A673 (cell line): ENCODE measurements at regions not wholly inside any gene's neighbourhood (a gene's known extent, or its start where the extent isn't known, plus 50 kb on each side); places are given as distances from the start of the nearest gene placed in this dataset.

Experiments used
- BruUV-seq: library from RNA; stranded (reverse); fragments of 400-500 nt; replicated peaks from 2 replicates; lab custom pipeline; 2021; lab: Mats Ljungman, UMichigan
- CTCF ChIA-PET: fragments of 300-600 bp; sonication (Branson Sonifier 250); formaldehyde crosslinking; loops from one replicate; lab custom pipeline; 2022; ENCODE audit warnings: antibody characterized with exemption; lab: Charles Lee
- POLR2A ChIA-PET: fragments of 300-600 bp; sonication (Branson Sonifier 250); formaldehyde crosslinking; loops from one replicate; lab custom pipeline; 2022; ENCODE audit warnings: antibody characterized with exemption; ENCODE audit not compliant: low non-redundant PET; lab: Charles Lee
- DNase-seq: peaks from one replicate; pipeline ENCODE4 v3.0.0-alpha.2; 2015; ENCODE audit warnings: low spot score
- H3K27ac ChIP-seq: fragments of 200-600 bp; sonication (generic); 2 replicates; pipeline ENCODE4 v1.5.1; 2016; ENCODE audit warnings: mixed run types, low read depth, mild to moderate bottlenecking, mixed read lengths, antibody characterized with exemption, low read length; ENCODE audit not compliant: poor library complexity, severe bottlenecking
- H3K27me3 ChIP-seq: fragments of 200-600 bp; sonication (generic); replicated peaks from 2 replicates; pipeline ENCODE4 v1.6.1; 2017; ENCODE audit warnings: mixed run types, low read depth, mild to moderate bottlenecking, mixed read lengths, antibody characterized with exemption, low read length; ENCODE audit not compliant: insufficient read depth, poor library complexity
- H3K36me3 ChIP-seq: fragments of 200-600 bp; sonication (generic); 2 replicates; pipeline ENCODE4 v1.6.1; 2016; ENCODE audit warnings: mixed run types, mild to moderate bottlenecking, mixed read lengths, antibody characterized with exemption, low read length; ENCODE audit not compliant: insufficient read depth, poor library complexity, severe bottlenecking
- H3K4me1 ChIP-seq: fragments of 200-600 bp; sonication (generic); 2 replicates; pipeline ENCODE4 v1.6.1; 2017; ENCODE audit warnings: mixed run types, mild to moderate bottlenecking, mixed read lengths, antibody characterized with exemption, low read length; ENCODE audit not compliant: insufficient read depth, poor library complexity, severe bottlenecking
- H3K4me3 ChIP-seq: fragments of 200-600 bp; sonication (generic); 2 replicates; pipeline ENCODE4 v1.5.1; 2016; ENCODE audit warnings: low read depth, mixed run types, mild to moderate bottlenecking, mixed read lengths, low read length; ENCODE audit not compliant: poor library complexity, severe bottlenecking
- H3K9me3 ChIP-seq: fragments of 200-600 bp; sonication (generic); 2 replicates; pipeline ENCODE4 v1.6.1; 2016; ENCODE audit warnings: mixed run types, low read depth, mild to moderate bottlenecking, mixed read lengths, antibody characterized with exemption, low read length; ENCODE audit not compliant: poor library complexity, severe bottlenecking
- CTCF ChIP-seq: fragments of 300-800, 200-600 bp; sonication (generic); conservative IDR thresholded peaks from 2 replicates; pipeline ENCODE4 v1.5.1; 2017; ENCODE audit warnings: low read depth, mild to moderate bottlenecking, antibody characterized with exemption, low read length, moderate library complexity, mixed read lengths
- EZH2 ChIP-seq: fragments of 200-600 bp; sonication (generic); IDR thresholded peaks from 2 replicates; pipeline ENCODE4 v1.6.1; 2017; ENCODE audit warnings: borderline replicate concordance, low read depth, mild to moderate bottlenecking, mixed read lengths, antibody characterized with exemption, low read length; ENCODE audit not compliant: poor library complexity, severe bottlenecking
- intact Hi-C: fragments of 100-400 bp; cut with micrococcal nuclease; formaldehyde crosslinking; loops from one replicate; pipeline ENCODE4 v1.10.0; 2022; ENCODE audit not compliant: unreplicated experiment

DNA sequence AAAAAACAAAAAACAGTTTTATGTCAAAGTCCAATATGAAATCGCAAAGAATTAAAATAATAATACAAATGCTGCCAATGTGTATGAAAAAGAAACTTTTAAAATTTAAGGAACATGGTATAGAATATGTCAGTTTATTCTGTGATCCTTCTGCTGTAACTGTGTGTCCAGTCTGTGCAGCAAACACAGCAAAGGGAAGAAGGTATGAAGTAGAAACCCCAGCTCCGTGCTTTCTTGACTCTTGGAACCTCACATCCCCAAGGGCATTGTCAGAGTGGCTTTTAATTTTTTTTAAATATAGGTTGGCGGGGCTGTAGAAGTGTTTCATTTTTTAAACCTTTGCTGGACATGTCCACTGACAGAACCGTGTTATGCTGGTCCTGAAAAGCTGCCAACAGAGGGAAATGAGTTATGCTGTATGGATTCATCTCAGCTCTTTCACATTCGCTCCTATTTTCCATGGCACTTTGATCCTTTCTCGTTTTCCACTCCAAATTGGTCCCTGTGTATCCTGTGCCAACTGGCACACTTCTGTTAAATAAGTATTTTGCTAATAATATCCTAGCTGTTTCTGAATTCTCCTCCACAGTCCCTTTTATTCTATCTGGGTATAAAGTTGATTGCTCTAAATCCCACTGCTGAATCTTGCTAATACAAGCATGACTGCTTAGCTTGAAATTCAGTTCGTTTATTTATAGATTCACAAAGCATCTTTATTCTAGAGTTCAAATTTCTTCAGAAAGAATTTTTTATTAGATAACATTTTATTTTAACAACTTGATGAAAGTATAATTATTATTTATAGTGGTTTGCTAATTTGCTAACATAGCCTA lies 127.0 kb upstream of the DDIT4L start:
- no peak for TF ChIP-seq EZH2
- no peak for TF ChIP-seq CTCF
- no peaks in the 10 kb centered on the region for H3K36me3 ChIP-seq
- BruUV-seq, result no TSS peak
- no peak for DNase-seq
- H3K27ac ChIP-seq, result no peak overlapping the region
- intact Hi-C loops, result no loop called here
- H3K27me3 ChIP-seq, result no peaks in the 10 kb centered on the region
- H3K4me1 ChIP-seq, result no peaks in the 10 kb centered on the region
- no peak overlapping the region for H3K4me3 ChIP-seq
- CTCF ChIA-PET, result no interaction called here
- no peaks in the 10 kb centered on the region for H3K9me3 ChIP-seq
- POLR2A ChIA-PET, result no interaction called here

DNA sequence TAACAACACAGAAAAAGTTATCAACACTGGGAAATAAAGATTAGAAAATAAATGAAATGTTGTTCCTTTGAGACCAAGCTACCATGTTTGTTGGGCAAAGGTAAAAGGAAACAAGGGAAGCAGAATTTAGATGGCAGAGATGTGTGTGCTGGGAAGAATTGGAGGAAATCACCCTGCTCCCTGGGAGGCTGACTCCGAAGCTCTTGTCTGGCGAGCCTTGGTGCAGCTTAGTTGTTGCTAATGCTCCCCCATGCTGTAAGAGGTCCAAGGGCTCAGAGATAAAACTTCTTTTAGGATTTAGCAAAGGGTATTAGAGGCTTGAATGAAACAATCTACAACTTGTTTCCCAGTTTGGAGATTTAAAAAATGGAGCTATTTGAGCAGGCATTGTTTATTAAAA lies 123.8 kb upstream of the DDIT4L start:
- Histone ChIP-seq H3K27ac (no peak overlapping the region), H3K27me3 (no peaks in the 10 kb centered on the region), H3K36me3 (no peaks in the 10 kb centered on the region), H3K4me3 (no peak overlapping the region), H3K9me3 (no peaks in the 10 kb centered on the region), H3K4me1 (no peaks in the 10 kb centered on the region)
- BruUV-seq, result no TSS peak
- no peak for DNase-seq
- POLR2A ChIA-PET, result no interaction called here
- TF ChIP-seq CTCF (no peak), EZH2 (no peak)
- intact Hi-C loops, result no loop called here
- CTCF ChIA-PET, result no interaction called here

DNA sequence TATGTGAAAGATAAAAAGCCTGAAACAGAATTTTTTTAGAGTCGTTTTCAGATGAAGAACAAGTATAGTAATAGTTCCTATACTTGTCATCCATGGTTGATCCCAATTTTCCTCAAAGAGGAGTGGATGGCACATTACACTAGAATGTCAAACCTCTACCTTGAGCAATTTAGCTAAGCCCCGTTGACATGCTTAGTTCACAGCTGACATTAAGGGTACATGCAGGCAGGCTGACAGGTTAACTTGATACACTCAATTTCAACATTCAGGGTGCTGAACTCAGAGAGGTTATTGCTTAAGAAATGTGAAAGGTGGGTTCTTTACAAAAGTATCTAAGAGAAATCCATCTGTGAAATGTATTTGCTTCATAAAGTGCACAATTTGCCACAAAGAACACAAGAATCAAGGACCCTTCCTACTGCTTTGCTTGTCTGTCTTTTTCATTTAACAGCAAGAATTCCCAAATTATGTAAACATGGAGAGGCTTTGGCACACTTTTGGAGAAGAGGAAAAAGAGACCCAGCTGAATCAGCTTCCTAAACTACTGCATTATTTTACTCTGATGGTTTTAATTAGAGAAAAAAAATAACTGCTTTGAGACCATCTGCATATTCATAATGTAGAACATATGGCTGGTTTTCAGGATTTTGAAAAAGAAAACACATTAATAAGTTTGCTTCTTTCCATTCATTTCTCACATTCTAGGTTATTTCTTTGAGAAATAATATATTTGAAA lies 122.5 kb upstream of the DDIT4L start:
- no peak overlapping the region for H3K27ac ChIP-seq
- DNase-seq, result no peak
- CTCF ChIA-PET, result no interaction called here
- H3K36me3 ChIP-seq, result no peaks in the 10 kb centered on the region
- no TSS peak for BruUV-seq
- H3K4me1 ChIP-seq, result no peaks in the 10 kb centered on the region
- no peaks in the 10 kb centered on the region for H3K9me3 ChIP-seq
- no peak overlapping the region for H3K4me3 ChIP-seq
- intact Hi-C loops, result no loop called here
- TF ChIP-seq CTCF, result no peak
- TF ChIP-seq EZH2, result no peak
- no peaks in the 10 kb centered on the region for H3K27me3 ChIP-seq
- POLR2A ChIA-PET, result no interaction called here
